GM12878 (cell line): ENCODE measurements at regions not wholly inside any gene's neighbourhood (a gene's known extent, or its start where the extent isn't known, plus 50 kb on each side); places are given as distances from the start of the nearest gene placed in this dataset.

Source experiments
- ATAC-seq: fragments of 200-7000 bp; cut with Tn5 transposase; 3 replicates; pipeline ENCODE4 v1.9.1; 2020; ENCODE audit warnings: mild to moderate bottlenecking, moderate library complexity
- BruUV-seq: library from RNA; stranded (reverse); fragments of 400-500 nt; replicated peaks from 2 replicates; lab custom pipeline; 2021; lab: Mats Ljungman, UMichigan
- CTCF ChIA-PET: fragments of 300-600 bp; sonication (Branson Sonifier 250); formaldehyde crosslinking; extraction: SDS; loops from one replicate; lab custom pipeline; 2021; ENCODE audit warnings: inconsistent platforms; lab: Yijun Ruan, JAX
- POLR2A ChIA-PET: fragments of 350-600 bp; formaldehyde crosslinking; extraction: SDS; loops from one replicate; lab custom pipeline; 2021; ENCODE audit warnings: inconsistent platforms; lab: Charles Lee
- RAD21 ChIA-PET: fragments of 300-600 bp; sonication (Branson Sonifier 250); formaldehyde crosslinking; loops from one replicate; lab custom pipeline; 2023; ENCODE audit warnings: antibody characterized with exemption; ENCODE audit not compliant: unreplicated experiment; lab: Charles Lee
- SMC1A ChIA-PET: fragments of 300-600 bp; sonication (Branson Sonifier 250); formaldehyde crosslinking; loops from one replicate; lab custom pipeline; 2023; ENCODE audit not compliant: unreplicated experiment, uncharacterized antibody; lab: Charles Lee
- DNase-seq: peaks from one replicate; pipeline ENCODE4 v3.0.0-alpha.2; 2011; ENCODE audit warnings: low read depth, low spot score
- FAIRE-seq: peaks from 3 replicates; lab custom pipeline; 2011; peaks lifted over from hg19 to GRCh38; lab: Jason Lieb, UNC
- H2AFZ ChIP-seq: 2 replicates; pipeline ENCODE4 v1.6.0; 2011; ENCODE audit warnings: low read depth, low read length, control low read depth; ENCODE audit not compliant: control insufficient read depth
- H3K27ac ChIP-seq: 2 replicates; pipeline ENCODE4 v1.5.1; 2011; ENCODE audit warnings: control low read depth; ENCODE audit not compliant: control insufficient read depth, insufficient read depth
- H3K27me3 ChIP-seq, 2 experiments: replicated peaks in 1 of 2; 2 replicates each; pipeline versions ENCODE4 v1.6.0 to v1.6.1; 2011; ENCODE audit warnings: low read length in 1 of 2; ENCODE audit not compliant: control insufficient read depth in 2 of 2, insufficient read depth in 2 of 2
- H3K36me3 ChIP-seq, 2 experiments: 2 replicates each; pipeline ENCODE4 v1.5.1; 2011; ENCODE audit warnings: low read length in 1 of 2; ENCODE audit not compliant: control insufficient read depth in 2 of 2, insufficient read depth in 2 of 2
- H3K4me1 ChIP-seq: 2 replicates; pipeline ENCODE4 v1.6.1; 2011; ENCODE audit warnings: mild to moderate bottlenecking, low read length, moderate library complexity, mixed read lengths; ENCODE audit not compliant: control insufficient read depth, insufficient read depth
- H3K4me2 ChIP-seq: 2 replicates; pipeline ENCODE4 v1.6.0; 2011; ENCODE audit warnings: control low read depth; ENCODE audit not compliant: control insufficient read depth, insufficient read depth
- H3K4me3 ChIP-seq: fragments of 200-600 bp; sonication (generic); 2 replicates; pipeline ENCODE4 v1.5.1; 2016
- H3K79me2 ChIP-seq: 2 replicates; pipeline ENCODE4 v1.6.0; 2011; ENCODE audit warnings: low read length; ENCODE audit not compliant: control insufficient read depth, insufficient read depth
- H3K9ac ChIP-seq: 2 replicates; pipeline ENCODE4 v1.8.0; 2011; ENCODE audit warnings: low read length, control low read depth, mixed read lengths; ENCODE audit not compliant: control insufficient read depth, insufficient read depth
- H3K9me3 ChIP-seq: replicated peaks from 3 replicates; pipeline ENCODE4 v1.5.1; 2011; ENCODE audit warnings: mild to moderate bottlenecking, low read length; ENCODE audit not compliant: control insufficient read depth, insufficient read depth
- H4K20me1 ChIP-seq: 2 replicates; pipeline ENCODE4 v1.6.0; 2011; ENCODE audit not compliant: control insufficient read depth, insufficient read depth
- ESRRA ChIP-seq: IDR thresholded peaks from 2 replicates; pipeline ENCODE4 v1.6.1; 2012; ENCODE audit warnings: mild to moderate bottlenecking, low read length, improper control_type of control experiment
- FOXK2 ChIP-seq: fragments of 450-650 bp; IDR thresholded peaks from 2 replicates; pipeline ENCODE4 v1.6.1; 2017; ENCODE audit warnings: mild to moderate bottlenecking, moderate library complexity
- HDAC6 ChIP-seq: fragments of 200-600 bp; sonication (generic); IDR thresholded peaks from one replicate; pipeline ENCODE4 v1.8.0; 2017; ENCODE audit warnings: antibody characterized with exemption; ENCODE audit not compliant: unreplicated experiment
- LARP7 ChIP-seq: fragments of 450-650 bp; IDR thresholded peaks from 2 replicates; pipeline ENCODE4 v1.6.1; 2017; ENCODE audit warnings: mild to moderate bottlenecking
- MLLT1 ChIP-seq: fragments of 450-650 bp; IDR thresholded peaks from 2 replicates; pipeline ENCODE4 v1.6.1; 2016; ENCODE audit warnings: mild to moderate bottlenecking
- MTA2 ChIP-seq: fragments of 450-650 bp; IDR thresholded peaks from 2 replicates; pipeline ENCODE4 v1.6.1; 2016; ENCODE audit warnings: low read depth, mild to moderate bottlenecking, moderate library complexity
- PAX5 ChIP-seq: IDR thresholded peaks from 2 replicates; pipeline ENCODE4 v1.6.1; 2011; ENCODE audit warnings: low read depth, low read length, borderline replicate concordance
- POLR2A ChIP-seq: IDR thresholded peaks from 2 replicates; pipeline ENCODE4 v1.6.1; 2011; ENCODE audit warnings: low read depth, mild to moderate bottlenecking, low read length
- RAD21 ChIP-seq: IDR thresholded peaks from 2 replicates; pipeline ENCODE4 v1.6.1; 2011; ENCODE audit warnings: mild to moderate bottlenecking, low read depth, low read length, moderate library complexity; ENCODE audit not compliant: insufficient read depth
- TAF1 ChIP-seq: IDR thresholded peaks from 2 replicates; pipeline ENCODE4 v1.6.1; 2011; ENCODE audit warnings: mild to moderate bottlenecking, low read depth, low read length, borderline replicate concordance
- USF1 ChIP-seq: IDR thresholded peaks from 2 replicates; pipeline ENCODE4 v1.6.1; 2011; ENCODE audit warnings: borderline replicate concordance, low read depth, mild to moderate bottlenecking, moderate library complexity, mixed read lengths, low read length; ENCODE audit not compliant: insufficient read depth; ENCODE audit errors: extremely low read length
- ZNF207 ChIP-seq: fragments of 450-650 bp; IDR thresholded peaks from 2 replicates; pipeline ENCODE4 v1.6.1; 2014; ENCODE audit warnings: antibody characterized with exemption, mild to moderate bottlenecking, borderline replicate concordance
- ZZZ3 ChIP-seq: IDR thresholded peaks from 2 replicates; pipeline ENCODE4 v1.6.1; 2011; ENCODE audit warnings: low read depth; ENCODE audit not compliant: control insufficient read depth, insufficient read length
- WGBS: methylation state at CpG from one replicate; pipeline ENCODE4 v1.1.6; 2016; ENCODE audit warnings: low lambda C conversion rate; ENCODE audit not compliant: insufficient replicate concordance, insufficient coverage; ENCODE audit errors: missing lambda C conversion rate; 5-methylcytosine and 5-hydroxymethylcytosine counted together
- in situ Hi-C: fragments of 300-500 bp; cut with MboI; formaldehyde crosslinking; loops from 9 replicates; pipeline ENCODE4 v1.14.3; 2018; ENCODE audit warnings: mixed read lengths
- intact Hi-C: fragments of 100-400 bp; cut with micrococcal nuclease; formaldehyde crosslinking; loops from one replicate; pipeline ENCODE4 v1.14.2; 2022; ENCODE audit not compliant: unreplicated experiment
- TF ChIP-seq, protein P1 (sequence below): fragments of 450-650 bp; IDR thresholded peaks from 2 replicates; pipeline ENCODE4 v1.6.1; 2017; ENCODE audit warnings: borderline replicate concordance
- TF ChIP-seq, protein P2 (sequence below): IDR thresholded peaks from 2 replicates; pipeline ENCODE4 v1.6.1; 2011; ENCODE audit warnings: low read depth, mild to moderate bottlenecking, low read length, moderate library complexity, borderline replicate concordance; ENCODE audit errors: extremely low read depth
- TF ChIP-seq, protein P3 (sequence below): IDR thresholded peaks from 2 replicates; pipeline ENCODE4 v1.6.1; 2012; ENCODE audit warnings: low read length, inconsistent platforms

- TF ChIP-seq, protein P1, sequence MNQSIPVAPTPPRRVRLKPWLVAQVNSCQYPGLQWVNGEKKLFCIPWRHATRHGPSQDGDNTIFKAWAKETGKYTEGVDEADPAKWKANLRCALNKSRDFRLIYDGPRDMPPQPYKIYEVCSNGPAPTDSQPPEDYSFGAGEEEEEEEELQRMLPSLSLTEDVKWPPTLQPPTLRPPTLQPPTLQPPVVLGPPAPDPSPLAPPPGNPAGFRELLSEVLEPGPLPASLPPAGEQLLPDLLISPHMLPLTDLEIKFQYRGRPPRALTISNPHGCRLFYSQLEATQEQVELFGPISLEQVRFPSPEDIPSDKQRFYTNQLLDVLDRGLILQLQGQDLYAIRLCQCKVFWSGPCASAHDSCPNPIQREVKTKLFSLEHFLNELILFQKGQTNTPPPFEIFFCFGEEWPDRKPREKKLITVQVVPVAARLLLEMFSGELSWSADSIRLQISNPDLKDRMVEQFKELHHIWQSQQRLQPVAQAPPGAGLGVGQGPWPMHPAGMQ: no peak
- no peak for TF ChIP-seq LARP7
- TF ChIP-seq PAX5: no peak
- no peak for TF ChIP-seq MLLT1
- TF ChIP-seq, all 136 proteins: peak for 0
Observed at GRCh38 chr10:44435196-44435595, 50.3 kb upstream of the CXCL12 start (continued).

GRCh38 chr10:44436240-44436639, 51.3 kb upstream of the CXCL12 start:
- BruUV-seq: no TSS peak
- TF ChIP-seq ZZZ3 (no peak), MLLT1 (no peak), MTA2 (no peak), RAD21 (no peak), FOXK2 (no peak), PAX5 (no peak), ZNF207 (no peak), TAF1 (no peak), USF1 (no peak), POLR2A (no peak), HDAC6 (no peak), ESRRA (no peak)
- TF ChIP-seq, protein P2, sequence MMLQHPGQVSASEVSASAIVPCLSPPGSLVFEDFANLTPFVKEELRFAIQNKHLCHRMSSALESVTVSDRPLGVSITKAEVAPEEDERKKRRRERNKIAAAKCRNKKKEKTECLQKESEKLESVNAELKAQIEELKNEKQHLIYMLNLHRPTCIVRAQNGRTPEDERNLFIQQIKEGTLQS: no peak
- TF ChIP-seq, protein P3, sequence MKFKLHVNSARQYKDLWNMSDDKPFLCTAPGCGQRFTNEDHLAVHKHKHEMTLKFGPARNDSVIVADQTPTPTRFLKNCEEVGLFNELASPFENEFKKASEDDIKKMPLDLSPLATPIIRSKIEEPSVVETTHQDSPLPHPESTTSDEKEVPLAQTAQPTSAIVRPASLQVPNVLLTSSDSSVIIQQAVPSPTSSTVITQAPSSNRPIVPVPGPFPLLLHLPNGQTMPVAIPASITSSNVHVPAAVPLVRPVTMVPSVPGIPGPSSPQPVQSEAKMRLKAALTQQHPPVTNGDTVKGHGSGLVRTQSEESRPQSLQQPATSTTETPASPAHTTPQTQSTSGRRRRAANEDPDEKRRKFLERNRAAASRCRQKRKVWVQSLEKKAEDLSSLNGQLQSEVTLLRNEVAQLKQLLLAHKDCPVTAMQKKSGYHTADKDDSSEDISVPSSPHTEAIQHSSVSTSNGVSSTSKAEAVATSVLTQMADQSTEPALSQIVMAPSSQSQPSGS: no peak
- DNase-seq (no peak), ATAC-seq (no peak), FAIRE-seq (no peak)
- Histone ChIP-seq H3K9me3 (no peaks in the 10 kb centered on the region), H3K4me1 (no peaks in the 10 kb centered on the region), H3K36me3 (no peaks in the 10 kb centered on the region), H3K4me3 (no peak overlapping the region), H4K20me1 (no peaks in the 10 kb centered on the region), H3K27ac (no peak overlapping the region), H3K27me3 (no peaks in the 10 kb centered on the region), H3K79me2 (no peaks in the 10 kb centered on the region), H2AFZ (no peak overlapping the region), H3K4me2 (no peak overlapping the region), H3K9ac (no peak overlapping the region)
- ChIA-PET SMC1A (no interaction called here), CTCF (interaction anchor here (1.2 kb wide), 1 partner anchor 50 kb away, joined by 3 read pairs; no protein-coding TSS in a partner anchor), POLR2A (no interaction called here), RAD21 (no interaction called here)
- intact Hi-C loops: no loop called here
- WGBS: 0% methylated on average over 1 of the region's 1 CpG
- in situ Hi-C loops: no loop called here
